ENCODE measurements at regions not wholly inside any gene's neighbourhood (a gene's known extent, or its start where the extent isn't known, plus 50 kb on each side); places are given as distances from the start of the nearest gene placed in this dataset.

- TF ChIP-seq CTCF (IDR thresholded peaks at IDR 0.05) = no peak
- TF ChIP-seq POLR2A (IDR thresholded peaks at IDR 0.05; ENCODE audit: low read length) = no peak
- no peak for TF ChIP-seq MAZ (IDR thresholded peaks at IDR 0.05; ENCODE audit: borderline replicate concordance, low read depth, low read length)
- TF ChIP-seq PBX3 (IDR thresholded peaks at IDR 0.05) = no peak
- TF ChIP-seq TP53 (CRISPR knock-in tag; IDR thresholded peaks at IDR 0.05) = no peak
Measured at GRCh38 chr10:130359711-130360110, 223.5 kb downstream of the GLRX3 start.

Measured in A549 (cell line).